HG03066 (cell line): ENCODE measurements at regions not wholly inside any gene's neighbourhood (a gene's known extent, or its start where the extent isn't known, plus 50 kb on each side); places are given as distances from the start of the nearest gene placed in this dataset.

Experiments
- ATAC-seq: cut with Tn5 transposase; IDR thresholded peaks from one replicate; pipeline ENCODE4 v1.9.1; 2021; ENCODE audit warnings: low read depth; ENCODE audit not compliant: unreplicated experiment

- ATAC-seq = no peak
Observed at GRCh38 chr17:77375108-77375916, 234.5 kb downstream of the SEC14L1 start.

- ATAC-seq = no peak
Observed at GRCh38 chr17:77375917-77376651, 235.3 kb downstream of the SEC14L1 start.

- ATAC-seq = no peak
Observed at GRCh38 chr17:77376795-77377709, 236.3 kb downstream of the SEC14L1 start.

GRCh38 chr17:77377710-77378235 is 237.0 kb downstream of the SEC14L1 start:
- no peak for ATAC-seq

- ATAC-seq = no peak
Observed at GRCh38 chr17:77378318-77379064, 237.7 kb downstream of the SEC14L1 start.

- ATAC-seq = no peak
Observed at GRCh38 chr17:77379065-77379428, 238.3 kb downstream of the SEC14L1 start.

- ATAC-seq = no peak
Observed at GRCh38 chr17:77379832-77380231, 239.1 kb downstream of the SEC14L1 start.

GRCh38 chr17:77380395-77381184 is 239.8 kb downstream of the SEC14L1 start:
- ATAC-seq = no peak

GRCh38 chr17:77381185-77381700 is 240.5 kb downstream of the SEC14L1 start:
- no peak for ATAC-seq

- ATAC-seq = no peak
Observed at GRCh38 chr17:77381731-77382130, 241.0 kb downstream of the SEC14L1 start.

GRCh38 chr17:77382356-77382911 is 241.7 kb downstream of the SEC14L1 start:
- no peak for ATAC-seq

GRCh38 chr17:77382966-77383612 is 242.3 kb downstream of the SEC14L1 start:
- ATAC-seq = no peak

GRCh38 chr17:77383613-77384608 is 243.1 kb downstream of the SEC14L1 start:
- no peak for ATAC-seq

- no peak for ATAC-seq
Observed at GRCh38 chr17:77385750-77386501, 245.2 kb downstream of the SEC14L1 start.

- ATAC-seq = no peak
Observed at GRCh38 chr17:77386502-77387192, 245.9 kb downstream of the SEC14L1 start.

GRCh38 chr17:77387891-77388290 is 247.1 kb downstream of the SEC14L1 start:
- no peak for ATAC-seq
